ENCODE measurements at regions not wholly inside any gene's neighbourhood (a gene's known extent, or its start where the extent isn't known, plus 50 kb on each side); places are given as distances from the start of the nearest gene placed in this dataset.

DNA sequence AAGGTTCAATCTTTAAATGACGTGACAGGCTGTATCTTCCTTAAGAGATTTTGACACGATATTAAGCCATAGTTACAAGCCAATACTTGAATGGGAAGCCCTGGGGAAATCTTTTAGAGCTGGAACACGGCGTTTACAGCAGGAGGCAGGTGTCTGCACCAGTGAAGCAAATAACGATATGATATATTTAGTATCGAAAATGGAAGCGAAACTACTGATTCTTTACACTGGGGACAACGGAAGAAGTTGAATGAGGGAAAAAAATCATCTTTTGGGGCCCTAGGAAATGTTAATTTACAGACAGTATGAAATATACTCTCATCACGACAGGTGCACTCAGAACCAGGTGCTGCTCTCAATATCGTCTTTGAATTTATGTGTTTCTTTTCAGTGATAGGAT lies 793.9 kb upstream of the PCDH20 start:
- no peak for DNase-seq (ENCODE audit: low spot score)
- POLR2A ChIA-PET (ENCODE audit: low non-redundant PET), result no interaction called here
- H3K27ac ChIP-seq, result no peak overlapping the region
- TF ChIP-seq, protein P1, sequence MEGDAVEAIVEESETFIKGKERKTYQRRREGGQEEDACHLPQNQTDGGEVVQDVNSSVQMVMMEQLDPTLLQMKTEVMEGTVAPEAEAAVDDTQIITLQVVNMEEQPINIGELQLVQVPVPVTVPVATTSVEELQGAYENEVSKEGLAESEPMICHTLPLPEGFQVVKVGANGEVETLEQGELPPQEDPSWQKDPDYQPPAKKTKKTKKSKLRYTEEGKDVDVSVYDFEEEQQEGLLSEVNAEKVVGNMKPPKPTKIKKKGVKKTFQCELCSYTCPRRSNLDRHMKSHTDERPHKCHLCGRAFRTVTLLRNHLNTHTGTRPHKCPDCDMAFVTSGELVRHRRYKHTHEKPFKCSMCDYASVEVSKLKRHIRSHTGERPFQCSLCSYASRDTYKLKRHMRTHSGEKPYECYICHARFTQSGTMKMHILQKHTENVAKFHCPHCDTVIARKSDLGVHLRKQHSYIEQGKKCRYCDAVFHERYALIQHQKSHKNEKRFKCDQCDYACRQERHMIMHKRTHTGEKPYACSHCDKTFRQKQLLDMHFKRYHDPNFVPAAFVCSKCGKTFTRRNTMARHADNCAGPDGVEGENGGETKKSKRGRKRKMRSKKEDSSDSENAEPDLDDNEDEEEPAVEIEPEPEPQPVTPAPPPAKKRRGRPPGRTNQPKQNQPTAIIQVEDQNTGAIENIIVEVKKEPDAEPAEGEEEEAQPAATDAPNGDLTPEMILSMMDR (conservative IDR thresholded peaks at IDR 0.05; ENCODE audit: low read depth), result no peak
- CTCF ChIA-PET, result interaction anchor here (0.6 kb wide), 2 partner anchors 861 to 1577 kb away, joined by 3 read pairs; no protein-coding TSS in a partner anchor

DNA sequence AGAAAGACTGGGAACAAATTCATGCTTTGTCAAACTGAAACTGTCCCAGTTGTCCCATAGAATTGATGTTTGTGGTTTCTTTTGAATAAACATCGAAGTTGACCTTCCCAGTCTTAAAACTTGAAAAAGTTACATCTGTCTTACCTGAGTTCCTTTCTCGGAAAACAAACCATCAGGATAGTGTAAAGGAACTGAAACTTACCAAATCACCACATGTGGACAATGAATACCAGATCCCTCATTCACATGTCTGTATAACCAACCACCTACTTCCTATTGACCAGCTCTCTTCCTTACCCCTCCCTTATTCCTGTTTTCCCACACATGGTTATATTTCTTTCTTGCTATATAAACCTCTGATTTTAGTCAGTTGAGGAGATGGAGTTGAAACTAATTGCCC lies 791.7 kb upstream of the PCDH20 start:
- no peak for DNase-seq (ENCODE audit: low spot score)
- ChIA-PET POLR2A (ENCODE audit: low non-redundant PET) (no interaction called here), CTCF (no interaction called here)
- TF ChIP-seq, protein P1 (conservative IDR thresholded peaks at IDR 0.05; ENCODE audit: low read depth), result no peak
- H3K27ac ChIP-seq, result no peak overlapping the region

DNA sequence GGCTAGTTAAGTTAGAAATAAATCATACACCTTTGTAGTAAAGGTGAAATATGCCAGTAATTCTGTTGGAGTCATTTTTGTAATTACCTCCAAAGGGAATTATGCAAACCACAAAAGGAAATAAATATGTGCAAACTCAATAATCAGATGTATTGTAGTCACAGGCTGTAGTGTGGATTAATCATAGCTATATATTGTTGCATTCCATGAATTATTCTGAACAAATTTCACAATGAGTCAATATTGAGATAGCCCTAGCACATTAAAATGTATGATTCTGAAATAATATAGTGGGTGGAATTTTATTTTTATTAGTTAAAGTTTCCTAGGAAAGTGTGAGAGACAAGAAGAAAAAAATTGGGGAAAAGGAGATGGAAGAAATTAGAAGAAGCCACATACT lies 790.5 kb upstream of the PCDH20 start:
- ChIA-PET CTCF (no interaction called here), POLR2A (ENCODE audit: low non-redundant PET) (no interaction called here)
- no peak overlapping the region for H3K27ac ChIP-seq
- DNase-seq (ENCODE audit: low spot score), result no peak
- TF ChIP-seq, protein P1 (conservative IDR thresholded peaks at IDR 0.05; ENCODE audit: low read depth), result no peak

DNA sequence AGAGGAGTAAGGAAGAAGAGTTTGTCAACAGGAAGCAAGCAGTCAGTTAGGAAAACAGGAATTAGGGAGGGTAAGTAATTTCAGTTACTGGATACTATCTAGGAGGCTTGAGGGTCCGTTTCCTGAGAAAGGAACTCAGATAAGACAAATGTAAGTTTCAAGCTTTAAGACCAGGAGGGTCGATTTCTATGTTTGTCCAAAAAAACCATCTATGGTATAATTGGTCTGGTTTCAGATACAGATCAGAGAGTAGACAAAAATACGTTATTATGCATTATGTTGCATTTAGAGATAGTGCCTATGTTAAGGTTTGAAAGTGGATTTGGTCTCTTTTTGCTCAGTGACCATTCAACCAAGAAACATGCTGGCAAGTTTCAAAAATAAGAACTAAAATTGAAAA lies 789.6 kb upstream of the PCDH20 start:
- no peak overlapping the region for H3K27ac ChIP-seq
- CTCF ChIA-PET, result interaction anchor here (0.6 kb wide), 1 partner anchor 35 kb away, joined by 4 read pairs; no protein-coding TSS in a partner anchor
- TF ChIP-seq, protein P1 (conservative IDR thresholded peaks at IDR 0.05; ENCODE audit: low read depth), result no peak
- no peak for DNase-seq (ENCODE audit: low spot score)
- POLR2A ChIA-PET (ENCODE audit: low non-redundant PET), result no interaction called here

DNA sequence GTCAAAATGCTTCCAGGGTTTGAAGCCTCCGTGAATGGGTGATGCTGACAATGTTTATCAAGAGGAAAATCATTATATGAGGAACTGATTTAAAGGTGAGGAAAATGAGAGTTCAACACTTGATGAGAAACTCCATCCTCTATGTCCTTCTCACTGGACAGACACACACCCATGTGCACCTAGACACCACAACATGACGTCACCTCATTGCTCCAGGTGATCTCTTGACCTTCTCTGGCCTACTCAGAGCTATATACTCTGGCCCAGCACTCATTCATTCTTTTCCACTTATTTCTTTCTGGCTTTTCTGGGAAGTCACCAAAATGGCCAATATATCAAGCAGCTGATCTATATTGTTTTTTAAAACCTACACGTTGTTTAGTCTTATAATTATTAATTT lies 778.7 kb upstream of the PCDH20 start:
- H3K27ac ChIP-seq, result no peak overlapping the region
- POLR2A ChIA-PET (ENCODE audit: low non-redundant PET), result no interaction called here
- CTCF ChIA-PET, result no interaction called here
- no peak for DNase-seq (ENCODE audit: low spot score)
- TF ChIP-seq, protein P1 (conservative IDR thresholded peaks at IDR 0.05; ENCODE audit: low read depth), result no peak

- ChIA-PET CTCF (interaction anchor here (0.6 kb wide), 1 partner anchor 74 kb away, joined by 3 read pairs; no protein-coding TSS in a partner anchor), POLR2A (ENCODE audit: low non-redundant PET) (no interaction called here)
- no peak for DNase-seq (ENCODE audit: low spot score)
- TF ChIP-seq, protein P1 (conservative IDR thresholded peaks at IDR 0.05; ENCODE audit: low read depth), result no peak
- H3K27ac ChIP-seq, result no peak overlapping the region
Measured at GRCh38 chr13:62193919-62194318, 778.3 kb upstream of the PCDH20 start.
